ENCODE measurements at regions not wholly inside any gene's neighbourhood (a gene's known extent, or its start where the extent isn't known, plus 50 kb on each side); places are given as distances from the start of the nearest gene placed in this dataset.

DNA sequence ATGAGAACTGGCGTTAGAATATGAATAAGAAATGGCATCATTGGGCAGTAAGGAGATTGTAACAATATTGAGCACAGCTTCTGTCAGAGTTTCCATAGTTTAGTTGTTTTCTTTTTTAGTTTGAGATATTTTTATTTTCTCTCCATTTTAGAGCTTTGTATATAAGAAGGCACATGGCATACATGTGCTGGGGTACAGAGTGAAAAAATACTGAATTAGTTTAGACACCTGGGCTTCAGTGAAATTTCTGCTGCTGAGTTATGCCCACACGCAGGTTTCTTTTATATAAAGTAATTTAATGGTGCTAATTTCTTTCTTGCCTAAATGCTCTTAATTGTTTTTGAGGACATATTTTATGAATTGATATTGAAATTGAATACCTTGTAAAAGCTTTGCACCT, 53.6 kb upstream of the RWDD3 start:
- TF ChIP-seq BHLHE40 (IDR thresholded peaks at IDR 0.05; ENCODE audit: borderline replicate concordance) = no peak
- no peak for TF ChIP-seq NFRKB (IDR thresholded peaks at IDR 0.05)
- TF ChIP-seq TARDBP (IDR thresholded peaks at IDR 0.05) = no peak
- no peak for TF ChIP-seq SP1 (IDR thresholded peaks at IDR 0.05)
- TF ChIP-seq LEF1 (IDR thresholded peaks at IDR 0.05; ENCODE audit: borderline replicate concordance) = no peak
- TF ChIP-seq HDGF (IDR thresholded peaks at IDR 0.05; ENCODE audit: borderline replicate concordance) = no peak

Data from HEK293T (cell line).